HFFc6 (cell line): ENCODE measurements at regions not wholly inside any gene's neighbourhood (a gene's known extent, or its start where the extent isn't known, plus 50 kb on each side); places are given as distances from the start of the nearest gene placed in this dataset.

Source experiments
- DNase-seq: peaks from one replicate; pipeline ENCODE4 v3.0.0-alpha.2; 2018
- H3K27ac Mint-ChIP-seq: 2 replicates; pipeline ENCODE4 v1.8.0; 2020; ENCODE audit warnings: mild to moderate bottlenecking, mixed read lengths
- H3K27me3 Mint-ChIP-seq: 2 replicates; pipeline ENCODE4 v1.8.0; 2021; ENCODE audit warnings: mild to moderate bottlenecking, moderate library complexity, mixed read lengths; ENCODE audit not compliant: insufficient read depth
- H3K36me3 Mint-ChIP-seq: 2 replicates; pipeline ENCODE4 v1.8.0; 2021; ENCODE audit warnings: low read depth, mixed read lengths
- H3K4me1 Mint-ChIP-seq: 2 replicates; pipeline ENCODE4 v1.8.0; 2020; ENCODE audit warnings: low read depth, mixed read lengths
- H3K4me3 Mint-ChIP-seq: 2 replicates; pipeline ENCODE4 v1.8.0; 2020; ENCODE audit warnings: mild to moderate bottlenecking, moderate library complexity, mixed read lengths
- H3K9me3 Mint-ChIP-seq: 2 replicates; pipeline ENCODE4 v1.8.0; 2020; ENCODE audit warnings: mild to moderate bottlenecking, mixed read lengths
- CTCF ChIP-seq: fragments of 200-600 bp; sonication (generic); IDR thresholded peaks from 2 replicates; pipeline ENCODE4 v1.5.0; 2021; ENCODE audit warnings: antibody characterized with exemption, mild to moderate bottlenecking

- Mint-ChIP-seq H3K27ac (no peak overlapping the region), H3K4me3 (no peak overlapping the region), H3K27me3 (no peaks in the 10 kb centered on the region), H3K36me3 (no peaks in the 10 kb centered on the region), H3K9me3 (peaks cover 35% of the 10 kb centered on the region), H3K4me1 (no peaks in the 10 kb centered on the region)
- DNase-seq: no peak
- TF ChIP-seq CTCF: no peak
Observed at GRCh38 chr1:106780066-106780465, 276.4 kb upstream of the PRMT6 start.

GRCh38 chr1:106780806-106781569, 275.5 kb upstream of the PRMT6 start:
- no peak overlapping the region for H3K27ac Mint-ChIP-seq
- no peaks in the 10 kb centered on the region for H3K27me3 Mint-ChIP-seq
- no peaks in the 10 kb centered on the region for H3K4me1 Mint-ChIP-seq
- TF ChIP-seq CTCF: no peak
- no peaks in the 10 kb centered on the region for H3K36me3 Mint-ChIP-seq
- no peak for DNase-seq
- H3K9me3 Mint-ChIP-seq: peaks cover 30% of the 10 kb centered on the region
- H3K4me3 Mint-ChIP-seq: no peak overlapping the region

- no peaks in the 10 kb centered on the region for H3K27me3 Mint-ChIP-seq
- no peak overlapping the region for H3K4me3 Mint-ChIP-seq
- no peaks in the 10 kb centered on the region for H3K36me3 Mint-ChIP-seq
- H3K9me3 Mint-ChIP-seq: peaks cover 22% of the 10 kb centered on the region
- H3K4me1 Mint-ChIP-seq: no peaks in the 10 kb centered on the region
- TF ChIP-seq CTCF: no peak
- no peak overlapping the region for H3K27ac Mint-ChIP-seq
- DNase-seq: no peak
Observed at GRCh38 chr1:106785176-106785575, 271.3 kb upstream of the PRMT6 start.

- H3K36me3 Mint-ChIP-seq: no peaks in the 10 kb centered on the region
Observed at GRCh38 chr1:106787520-106787919, 269.0 kb upstream of the PRMT6 start.

GRCh38 chr1:106789686-106790085, 266.8 kb upstream of the PRMT6 start:
- H3K36me3 Mint-ChIP-seq: no peaks in the 10 kb centered on the region

More at GRCh38 chr1:106787520-106787919, 269.0 kb upstream of the PRMT6 start:
- Mint-ChIP-seq H3K27ac (no peak overlapping the region), H3K4me1 (no peaks in the 10 kb centered on the region), H3K9me3 (peaks cover 14% of the 10 kb centered on the region), H3K4me3 (no peak overlapping the region), H3K27me3 (no peaks in the 10 kb centered on the region)
- TF ChIP-seq CTCF: no peak
- DNase-seq: no peak

More at GRCh38 chr1:106789686-106790085, 266.8 kb upstream of the PRMT6 start:
- no peaks in the 10 kb centered on the region for H3K4me1 Mint-ChIP-seq
- no peaks in the 10 kb centered on the region for H3K27me3 Mint-ChIP-seq
- H3K9me3 Mint-ChIP-seq: peaks cover 3% of the 10 kb centered on the region; the same call in 1 of the 2 replicates
- no peak for TF ChIP-seq CTCF
- no peak overlapping the region for H3K27ac Mint-ChIP-seq
- no peak overlapping the region for H3K4me3 Mint-ChIP-seq
- DNase-seq: no peak
